ENCODE measurements at regions not wholly inside any gene's neighbourhood (a gene's known extent, or its start where the extent isn't known, plus 50 kb on each side); places are given as distances from the start of the nearest gene placed in this dataset.

GRCh38 chr3:77815467-77815866 is 775.6 kb downstream of the ROBO2 start:
- DNase-seq: no peak
- no peak for TF ChIP-seq POLR2AphosphoS5 (IDR thresholded peaks at IDR 0.05)
- no peak for TF ChIP-seq CTCF (IDR thresholded peaks at IDR 0.05 in 8 of 11, conservative IDR thresholded peaks at IDR 0.05 in 3 of 11)
- Histone ChIP-seq H3K36me3 (no peaks in the 10 kb centered on the region), H3K27me3 (replicated peaks in 1 of 7) (no peaks in the 10 kb centered on the region), H3K4me3 (no peak overlapping the region), H3K9me3 (no peaks in the 10 kb centered on the region), H3K27ac (no peak overlapping the region), H3K4me1 (no peaks in the 10 kb centered on the region)
- 75 to 85% (median 81%) methylated on average over 2 of the region's 2 CpGs for WGBS, 5 donors
- intact Hi-C loops (cut with DNase I; ENCODE audit: low total_unique reads): no loop called here

GRCh38 chr3:77816366-77816765 is 776.5 kb downstream of the ROBO2 start:
- WGBS, 5 donors: 76 to 93% (median 92%) methylated on average over 7 of the region's 7 CpGs
- no peaks in the 10 kb centered on the region for H3K27me3 ChIP-seq (replicated peaks in 1 of 7)
- no peaks in the 10 kb centered on the region for H3K36me3 ChIP-seq
- H3K4me1 ChIP-seq: no peaks in the 10 kb centered on the region
- H3K4me3 ChIP-seq: no peak overlapping the region
- intact Hi-C loops (cut with DNase I; ENCODE audit: low total_unique reads): no loop called here
- no peaks in the 10 kb centered on the region for H3K9me3 ChIP-seq
- no peak overlapping the region for H3K27ac ChIP-seq
- no peak for DNase-seq
- TF ChIP-seq CTCF (IDR thresholded peaks at IDR 0.05 in 8 of 11, conservative IDR thresholded peaks at IDR 0.05 in 3 of 11) (no peak), POLR2AphosphoS5 (IDR thresholded peaks at IDR 0.05) (no peak), POLR2A (IDR thresholded peaks at IDR 0.05) (no peak)

GRCh38 chr3:77825001-77825827 is 785.3 kb downstream of the ROBO2 start:
- DNase-seq: peak; percentile 41
- no peaks in the 10 kb centered on the region for H3K36me3 ChIP-seq
- no peaks in the 10 kb centered on the region for H3K4me1 ChIP-seq
- 82 to 94% (median 89%) methylated on average over 2 of the region's 2 CpGs for WGBS, 5 donors
- H3K27ac ChIP-seq: no peak overlapping the region
- H3K27me3 ChIP-seq (replicated peaks in 1 of 7): no peaks in the 10 kb centered on the region
- no peak overlapping the region for H3K4me3 ChIP-seq
- TF ChIP-seq CTCF (IDR thresholded peaks at IDR 0.05 in 8 of 11, conservative IDR thresholded peaks at IDR 0.05 in 3 of 11) (no peak), POLR2AphosphoS5 (IDR thresholded peaks at IDR 0.05) (no peak), POLR2A (IDR thresholded peaks at IDR 0.05) (no peak)
- peaks cover 0 to 30% (median 16%) of the 10 kb centered on the region in 8 donors for H3K9me3 ChIP-seq
- intact Hi-C loops (cut with DNase I; ENCODE audit: low total_unique reads): no loop called here

- Histone ChIP-seq H3K27me3 (replicated peaks in 1 of 7) (no peaks in the 10 kb centered on the region), H3K4me3 (no peak overlapping the region), H3K36me3 (no peaks in the 10 kb centered on the region), H3K4me1 (no peaks in the 10 kb centered on the region), H3K27ac (no peak overlapping the region), H3K9me3 (peaks cover 0 to 20% (median 15%) of the 10 kb centered on the region in 8 donors)
- no peak for DNase-seq
- intact Hi-C loops (cut with DNase I; ENCODE audit: low total_unique reads): no loop called here
- no peak for TF ChIP-seq POLR2AphosphoS5 (IDR thresholded peaks at IDR 0.05)
- no peak for TF ChIP-seq POLR2A (IDR thresholded peaks at IDR 0.05)
- TF ChIP-seq CTCF (IDR thresholded peaks at IDR 0.05 in 8 of 11, conservative IDR thresholded peaks at IDR 0.05 in 3 of 11): no peak
- 74 to 81% (median 79%) methylated on average over 5 of the region's 5 CpGs for WGBS, 5 donors
Measured at GRCh38 chr3:77835921-77836320, 796.0 kb downstream of the ROBO2 start.
